ENCODE measurements at regions not wholly inside any gene's neighbourhood (a gene's known extent, or its start where the extent isn't known, plus 50 kb on each side); places are given as distances from the start of the nearest gene placed in this dataset.

- Histone ChIP-seq H3K9me1 (ENCODE audit: insufficient read depth, low read length) (no peaks in the 10 kb centered on the region), H3K36me3 (ENCODE audit: control insufficient read depth, insufficient read depth, low read length) (no peaks in the 10 kb centered on the region), H4K20me1 (ENCODE audit: insufficient read depth, low read length) (no peaks in the 10 kb centered on the region), H2BK20ac (ENCODE audit: low read depth, low read length) (no peak overlapping the region), H2BK5ac (ENCODE audit: low read depth, low read length, poor library complexity, severe bottlenecking) (no peak overlapping the region), H2AK5ac (ENCODE audit: low read depth, low read length) (no peak overlapping the region), H3K9ac (ENCODE audit: low read depth, low read length) (no peak overlapping the region), H2BK120ac (ENCODE audit: low read depth, low read length) (no peak overlapping the region), H3K9me3 (ENCODE audit: control insufficient read depth, insufficient read depth, low read length) (no peaks in the 10 kb centered on the region), H3K27ac (ENCODE audit: insufficient read depth, low read length) (no peak overlapping the region), H2AK9ac (replicated peaks; ENCODE audit: low read depth, low read length, poor library complexity) (no peak overlapping the region), H3K27me3 (ENCODE audit: control insufficient read depth, insufficient read depth, low read length) (no peaks in the 10 kb centered on the region), H3K4ac (ENCODE audit: low read depth, low read length) (no peak overlapping the region), H4K5ac (ENCODE audit: low read depth, low read length) (no peak overlapping the region), H3K4me2 (ENCODE audit: low read depth, low read length) (no peak overlapping the region), H2AFZ (replicated peaks; ENCODE audit: low read length, poor library complexity) (no peak overlapping the region), H3K56ac (ENCODE audit: extremely low read depth, insufficient read depth, low read length) (no peak overlapping the region), H4K91ac (ENCODE audit: insufficient read depth, low read depth, low read length) (no peak overlapping the region), H3K79me1 (ENCODE audit: low read depth in 1 of 2, low read length in 2 of 2) (no peaks in the 10 kb centered on the region), H3K23ac (ENCODE audit: low read depth, low read length) (no peak overlapping the region), H3K4me1 (ENCODE audit: control insufficient read depth, insufficient read depth, low read length) (no peaks in the 10 kb centered on the region), H2BK15ac (ENCODE audit: low read depth, low read length) (no peak overlapping the region), H3K18ac (ENCODE audit: low read depth, low read length) (no peak overlapping the region), H4K8ac (ENCODE audit: low read depth in 2 of 2, low read length in 2 of 2) (no peak overlapping the region), H3K4me3 (ENCODE audit: insufficient read depth, low read depth, low read length) (no peak overlapping the region), H3K14ac (replicated peaks; ENCODE audit: low read depth, low read length) (no peak overlapping the region)
- CTCF ChIA-PET, result no interaction called here
- dilution Hi-C loops (cut with HindIII; ENCODE audit: low sequenced_read_pairs, unreplicated experiment), result no loop called here
- 20% methylated on average over 1 of the region's 5 CpGs; no CpG with 5 or more reads in 1 of the 2 experiments for WGBS, 2 experiments (ENCODE audit: extremely low coverage in 2 of 2, insufficient read length in 1 of 2)
- in situ Hi-C loops (cut with MboI; ENCODE audit: low sequenced_read_pairs), result no loop called here
- no peak for TF ChIP-seq ELK1 (IDR thresholded peaks at IDR 0.05; ENCODE audit: borderline replicate concordance, low read depth, low read length)
- no peak for TF ChIP-seq MAFK (IDR thresholded peaks at IDR 0.05; ENCODE audit: low read depth, low read length)
- TF ChIP-seq CEBPB (IDR thresholded peaks at IDR 0.05; ENCODE audit: low read depth, low read length), result no peak
- TF ChIP-seq CTCF (conservative IDR thresholded peaks at IDR 0.05; ENCODE audit: low read depth, low read length), result no peak
- TF ChIP-seq NFE2L2 (IDR thresholded peaks at IDR 0.05; ENCODE audit: low read depth, low read length), result no peak
- no peak for TF ChIP-seq POLR2A (IDR thresholded peaks at IDR 0.05; ENCODE audit: low read depth, low read length)
- no peak for TF ChIP-seq CHD1 (IDR thresholded peaks at IDR 0.05; ENCODE audit: low read depth, low read length)
- no peak for TF ChIP-seq RAD21 (IDR thresholded peaks at IDR 0.05; ENCODE audit: low read length)
- TF ChIP-seq RCOR1 (IDR thresholded peaks at IDR 0.05; ENCODE audit: insufficient replicate concordance, low read length), result no peak
- no peak for TF ChIP-seq FOS (IDR thresholded peaks at IDR 0.05; ENCODE audit: low read depth, low read length)
- POLR2A ChIA-PET (ENCODE audit: unreplicated experiment), result no interaction called here
- BruUV-seq (replicated peaks), result no TSS peak
- DNase-seq (no peak), ATAC-seq (ENCODE audit: low read depth) (no peak)
- intact Hi-C loops (cut with micrococcal nuclease), result no loop called here
Observed at GRCh38 chr20:6870559-6870958, 103.1 kb downstream of the BMP2 start.
